K562 (cell line): ENCODE measurements at regions not wholly inside any gene's neighbourhood (a gene's known extent, or its start where the extent isn't known, plus 50 kb on each side); places are given as distances from the start of the nearest gene placed in this dataset.

ENCODE experiments used
- BCOR ChIP-seq: fragments of 450-650 bp; IDR thresholded peaks from 2 replicates; pipeline ENCODE4 v1.6.1; 2016
- CHD1 ChIP-seq: fragments of 200-600 bp; sonication (generic); IDR thresholded peaks from one replicate; pipeline ENCODE4 v1.6.1; 2012; ENCODE audit warnings: mild to moderate bottlenecking, moderate library complexity, low read length, inconsistent platforms
- DDX20 ChIP-seq: fragments of 450-650 bp; IDR thresholded peaks from 2 replicates; pipeline ENCODE4 v1.6.1; 2016; ENCODE audit warnings: missing genetic modification characterization, low read depth, mild to moderate bottlenecking, missing compliant biosample characterization, moderate library complexity
- EP400 ChIP-seq: fragments of 450-650 bp; IDR thresholded peaks from 2 replicates; pipeline ENCODE4 v1.6.1; 2017; ENCODE audit warnings: antibody characterized with exemption, mild to moderate bottlenecking, moderate library complexity
- FOSL1 ChIP-seq: fragments of 200-800 bp; sonication (Bioruptor generic); conservative IDR thresholded peaks from 2 replicates; pipeline ENCODE4 v1.6.1; 2016; ENCODE audit warnings: missing genetic modification characterization, missing compliant biosample characterization
- FOXA3 ChIP-seq, 2 experiments: fragments of 450-650 bp in 1 of 2; sonication (generic) in 1 of 2; formaldehyde crosslinking; IDR thresholded peaks in 1 of 2; conservative IDR thresholded peaks in 1 of 2; 2 replicates each; pipeline versions ENCODE4 v1.4.0 to v1.8.0; 2020 to 2022; ENCODE audit warnings: mild to moderate bottlenecking in 2 of 2, missing genetic modification reagents in 1 of 2
- HNRNPK ChIP-seq: fragments of 200-400 bp; formaldehyde crosslinking; IDR thresholded peaks from one replicate; pipeline ENCODE4 v1.6.1; 2018; ENCODE audit warnings: mild to moderate bottlenecking, low read depth, low read length; ENCODE audit not compliant: poor library complexity, severe bottlenecking
- RBM25 ChIP-seq: fragments of 200-400 bp; formaldehyde crosslinking; IDR thresholded peaks from 2 replicates; pipeline ENCODE4 v1.6.1; 2018; ENCODE audit warnings: low read length, low read depth, moderate library complexity; ENCODE audit not compliant: severe bottlenecking
- RFX1 ChIP-seq: fragments of 450-650 bp; IDR thresholded peaks from 2 replicates; pipeline ENCODE4 v1.6.1; 2016; ENCODE audit warnings: mild to moderate bottlenecking, moderate library complexity
- RFX7 ChIP-seq: fragments of 250-450 bp; sonication (Bioruptor Pico); IDR thresholded peaks from 2 replicates; pipeline ENCODE4 v1.5.1; 2021; ENCODE audit warnings: mild to moderate bottlenecking
- SMARCE1 ChIP-seq: fragments of 450-650 bp; IDR thresholded peaks from 2 replicates; pipeline ENCODE4 v1.7.1; 2016; ENCODE audit warnings: mild to moderate bottlenecking
- SOX6 ChIP-seq: fragments of 450-650 bp; IDR thresholded peaks from 2 replicates; pipeline ENCODE4 v1.6.1; 2014; ENCODE audit warnings: mild to moderate bottlenecking
- TFAM ChIP-seq: fragments of 250-450 bp; sonication (Bioruptor Pico); conservative IDR thresholded peaks from 2 replicates; pipeline ENCODE4 v1.5.0; 2021; ENCODE audit warnings: mild to moderate bottlenecking, moderate library complexity
- ZNF134 ChIP-seq: fragments of 250-450 bp; sonication (Bioruptor Pico); conservative IDR thresholded peaks from 2 replicates; pipeline ENCODE4 v1.4.0; 2020
- ZNF197 ChIP-seq: fragments of 200-800 bp; sonication (Bioruptor generic); IDR thresholded peaks from 2 replicates; pipeline ENCODE4 v1.6.1; 2016; ENCODE audit warnings: low read depth, missing genetic modification characterization, missing compliant biosample characterization
- TF ChIP-seq, protein P1 (sequence below): fragments of 450-650 bp; IDR thresholded peaks from 2 replicates; pipeline ENCODE4 v1.6.1; 2014; ENCODE audit warnings: low read depth, mild to moderate bottlenecking, moderate library complexity, borderline replicate concordance
- TF ChIP-seq, protein P2 (sequence below): fragments of 450-650 bp; formaldehyde crosslinking; IDR thresholded peaks from 2 replicates; pipeline ENCODE4 v1.4.0; 2020; ENCODE audit warnings: mild to moderate bottlenecking, moderate library complexity
- TF ChIP-seq, protein P3 (sequence below): fragments of 450-650 bp; formaldehyde crosslinking; conservative IDR thresholded peaks from 2 replicates; pipeline ENCODE4 v1.4.0; 2022; ENCODE audit warnings: mild to moderate bottlenecking, missing genetic modification characterization
- TF ChIP-seq, protein P4 (sequence below): sonication (generic); formaldehyde crosslinking; IDR thresholded peaks from 2 replicates; pipeline ENCODE4 v1.8.0; 2023; ENCODE audit warnings: mild to moderate bottlenecking, missing genetic modification reagents
- TF ChIP-seq, protein P5 (sequence below): fragments of 450-650 bp; formaldehyde crosslinking; IDR thresholded peaks from 2 replicates; pipeline ENCODE4 v1.4.0; 2020; ENCODE audit warnings: mild to moderate bottlenecking, moderate library complexity

DNA sequence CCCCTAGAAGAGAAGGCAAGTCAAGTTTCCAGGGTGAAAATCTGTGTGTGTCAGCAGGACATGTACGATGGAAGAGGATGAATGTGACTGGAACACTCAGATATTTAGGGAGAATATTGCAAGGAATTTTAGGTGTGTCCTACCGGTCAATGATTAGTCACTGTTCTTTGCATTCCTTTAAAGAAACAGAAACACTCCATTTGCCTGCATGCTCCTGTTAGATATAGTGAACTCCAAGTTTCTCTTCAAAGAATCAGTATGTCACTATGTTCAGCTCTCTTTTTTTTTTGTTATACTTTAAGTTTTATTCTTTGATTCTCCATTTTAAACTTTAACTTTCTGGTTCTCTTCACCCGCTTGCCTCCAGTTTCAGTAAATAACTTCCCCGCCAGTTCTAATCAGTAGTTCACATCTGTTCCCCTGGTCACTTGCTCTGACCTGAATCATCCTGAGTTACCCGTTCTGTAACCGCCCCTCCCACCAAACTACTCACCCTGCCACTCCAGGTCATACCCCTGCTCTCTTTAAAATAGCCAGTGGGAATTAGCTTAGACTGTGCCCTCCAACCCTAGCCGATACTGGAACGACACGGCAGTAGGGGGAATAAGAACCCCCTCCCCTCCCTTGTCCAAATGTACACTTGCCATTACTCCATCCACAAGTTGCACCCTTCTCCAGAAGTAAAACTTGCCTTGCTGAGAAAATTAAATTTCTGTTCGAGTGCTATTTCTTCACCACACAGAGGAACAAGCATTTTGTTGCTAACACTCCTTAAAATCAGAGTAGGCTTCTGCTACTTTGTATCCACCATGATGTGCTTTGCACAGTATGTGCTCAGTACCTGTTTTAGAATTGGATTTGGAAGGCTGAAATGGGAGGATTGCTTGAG, 268.4 kb downstream of the METTL4 start (continued):
- TF ChIP-seq, protein P1, sequence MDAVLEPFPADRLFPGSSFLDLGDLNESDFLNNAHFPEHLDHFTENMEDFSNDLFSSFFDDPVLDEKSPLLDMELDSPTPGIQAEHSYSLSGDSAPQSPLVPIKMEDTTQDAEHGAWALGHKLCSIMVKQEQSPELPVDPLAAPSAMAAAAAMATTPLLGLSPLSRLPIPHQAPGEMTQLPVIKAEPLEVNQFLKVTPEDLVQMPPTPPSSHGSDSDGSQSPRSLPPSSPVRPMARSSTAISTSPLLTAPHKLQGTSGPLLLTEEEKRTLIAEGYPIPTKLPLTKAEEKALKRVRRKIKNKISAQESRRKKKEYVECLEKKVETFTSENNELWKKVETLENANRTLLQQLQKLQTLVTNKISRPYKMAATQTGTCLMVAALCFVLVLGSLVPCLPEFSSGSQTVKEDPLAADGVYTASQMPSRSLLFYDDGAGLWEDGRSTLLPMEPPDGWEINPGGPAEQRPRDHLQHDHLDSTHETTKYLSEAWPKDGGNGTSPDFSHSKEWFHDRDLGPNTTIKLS, result peak; percentile 18; the same call in 1 of the 2 replicates
- TF ChIP-seq, protein P2, sequence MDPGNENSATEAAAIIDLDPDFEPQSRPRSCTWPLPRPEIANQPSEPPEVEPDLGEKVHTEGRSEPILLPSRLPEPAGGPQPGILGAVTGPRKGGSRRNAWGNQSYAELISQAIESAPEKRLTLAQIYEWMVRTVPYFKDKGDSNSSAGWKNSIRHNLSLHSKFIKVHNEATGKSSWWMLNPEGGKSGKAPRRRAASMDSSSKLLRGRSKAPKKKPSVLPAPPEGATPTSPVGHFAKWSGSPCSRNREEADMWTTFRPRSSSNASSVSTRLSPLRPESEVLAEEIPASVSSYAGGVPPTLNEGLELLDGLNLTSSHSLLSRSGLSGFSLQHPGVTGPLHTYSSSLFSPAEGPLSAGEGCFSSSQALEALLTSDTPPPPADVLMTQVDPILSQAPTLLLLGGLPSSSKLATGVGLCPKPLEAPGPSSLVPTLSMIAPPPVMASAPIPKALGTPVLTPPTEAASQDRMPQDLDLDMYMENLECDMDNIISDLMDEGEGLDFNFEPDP, result no peak
- TF ChIP-seq, protein P3, sequence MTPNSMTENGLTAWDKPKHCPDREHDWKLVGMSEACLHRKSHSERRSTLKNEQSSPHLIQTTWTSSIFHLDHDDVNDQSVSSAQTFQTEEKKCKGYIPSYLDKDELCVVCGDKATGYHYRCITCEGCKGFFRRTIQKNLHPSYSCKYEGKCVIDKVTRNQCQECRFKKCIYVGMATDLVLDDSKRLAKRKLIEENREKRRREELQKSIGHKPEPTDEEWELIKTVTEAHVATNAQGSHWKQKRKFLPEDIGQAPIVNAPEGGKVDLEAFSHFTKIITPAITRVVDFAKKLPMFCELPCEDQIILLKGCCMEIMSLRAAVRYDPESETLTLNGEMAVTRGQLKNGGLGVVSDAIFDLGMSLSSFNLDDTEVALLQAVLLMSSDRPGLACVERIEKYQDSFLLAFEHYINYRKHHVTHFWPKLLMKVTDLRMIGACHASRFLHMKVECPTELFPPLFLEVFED, result 0 out of 2 replicates have a peak, but pooled peaks have one; percentile 2
- TF ChIP-seq TFAM (CRISPR knock-in tag), result no peak
- TF ChIP-seq RFX1, result peak; percentile 54; the same call in 1 of the 2 replicates
- TF ChIP-seq, protein P4, sequence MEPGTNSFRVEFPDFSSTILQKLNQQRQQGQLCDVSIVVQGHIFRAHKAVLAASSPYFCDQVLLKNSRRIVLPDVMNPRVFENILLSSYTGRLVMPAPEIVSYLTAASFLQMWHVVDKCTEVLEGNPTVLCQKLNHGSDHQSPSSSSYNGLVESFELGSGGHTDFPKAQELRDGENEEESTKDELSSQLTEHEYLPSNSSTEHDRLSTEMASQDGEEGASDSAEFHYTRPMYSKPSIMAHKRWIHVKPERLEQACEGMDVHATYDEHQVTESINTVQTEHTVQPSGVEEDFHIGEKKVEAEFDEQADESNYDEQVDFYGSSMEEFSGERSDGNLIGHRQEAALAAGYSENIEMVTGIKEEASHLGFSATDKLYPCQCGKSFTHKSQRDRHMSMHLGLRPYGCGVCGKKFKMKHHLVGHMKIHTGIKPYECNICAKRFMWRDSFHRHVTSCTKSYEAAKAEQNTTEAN (CRISPR knock-in tag), result no peak
- no peak for TF ChIP-seq ZNF197 (CRISPR knock-in tag)
- TF ChIP-seq EP400, result peak; percentile 84
- TF ChIP-seq FOXA3 (CRISPR knock-in tag; conservative IDR thresholded peaks at IDR 0.05 in 1 of 2, IDR thresholded peaks at IDR 0.05 in 1 of 2), result peak in 1 of 2 experiments; percentile 40; a peak in 2 of 4 replicates
- TF ChIP-seq FOSL1, result peak; percentile 97
- TF ChIP-seq HNRNPK, result no peak
- no peak for TF ChIP-seq DDX20 (tag)
- no peak; the same call in 1 of the 2 replicates for TF ChIP-seq RFX7 (CRISPR knock-in tag)
- TF ChIP-seq RBM25, result no peak
- no peak for TF ChIP-seq ZNF134
- TF ChIP-seq BCOR, result 0 out of 2 replicates have a peak, but pooled peaks have one; percentile 33
- TF ChIP-seq, protein P5, sequence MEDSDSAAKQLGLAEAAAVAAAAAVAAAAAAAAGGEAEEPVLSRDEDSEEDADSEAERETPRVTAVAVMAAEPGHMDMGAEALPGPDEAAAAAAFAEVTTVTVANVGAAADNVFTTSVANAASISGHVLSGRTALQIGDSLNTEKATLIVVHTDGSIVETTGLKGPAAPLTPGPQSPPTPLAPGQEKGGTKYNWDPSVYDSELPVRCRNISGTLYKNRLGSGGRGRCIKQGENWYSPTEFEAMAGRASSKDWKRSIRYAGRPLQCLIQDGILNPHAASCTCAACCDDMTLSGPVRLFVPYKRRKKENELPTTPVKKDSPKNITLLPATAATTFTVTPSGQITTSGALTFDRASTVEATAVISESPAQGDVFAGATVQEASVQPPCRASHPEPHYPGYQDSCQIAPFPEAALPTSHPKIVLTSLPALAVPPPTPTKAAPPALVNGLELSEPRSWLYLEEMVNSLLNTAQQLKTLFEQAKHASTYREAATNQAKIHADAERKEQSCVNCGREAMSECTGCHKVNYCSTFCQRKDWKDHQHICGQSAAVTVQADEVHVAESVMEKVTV, result no peak
- no peak for TF ChIP-seq CHD1
- TF ChIP-seq SOX6, result peak; percentile 67
- peak; percentile 94 for TF ChIP-seq SMARCE1
